Forelimb muscle (tissue), 1 donor: ENCODE measurements at regions not wholly inside any gene's neighbourhood (a gene's known extent, or its start where the extent isn't known, plus 50 kb on each side); places are given as distances from the start of the nearest gene placed in this dataset.

Source experiments
- DNase-seq: peaks from one replicate; pipeline ENCODE4 v3.0.0-alpha.2; 2013; ENCODE audit warnings: low read depth

DNA sequence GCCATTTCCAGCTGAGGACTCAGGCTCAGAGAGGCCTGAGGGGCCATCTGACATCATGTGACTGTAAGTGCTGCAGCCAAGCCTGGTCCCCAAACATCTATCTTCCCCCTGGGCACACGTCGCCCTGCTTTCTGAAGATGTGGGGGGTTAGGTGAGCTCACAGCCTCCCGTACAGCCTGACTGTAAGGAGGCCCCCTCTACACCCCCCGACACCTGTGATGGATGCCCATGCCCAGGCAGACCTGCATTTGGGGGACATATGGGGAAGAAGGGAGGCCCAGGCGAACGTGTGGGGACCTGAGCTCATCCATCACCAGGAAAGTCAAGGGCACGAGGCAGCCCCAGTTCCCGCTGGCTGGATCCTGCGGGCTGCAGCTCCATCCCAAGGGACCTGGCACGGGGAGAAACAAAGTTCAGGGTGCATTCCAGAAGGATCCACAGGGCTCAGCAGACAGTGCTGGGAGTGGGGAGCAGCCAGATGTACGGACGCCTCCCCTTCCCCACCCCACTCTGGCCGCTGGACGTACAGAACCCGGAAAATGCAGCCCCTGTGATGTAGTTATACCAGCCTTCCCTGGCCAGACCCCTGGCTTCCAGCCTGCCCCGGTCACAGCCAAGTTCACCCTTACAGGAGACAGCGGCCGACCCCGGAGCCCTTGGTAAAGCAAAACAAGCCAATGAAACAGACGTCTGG lies 1431.4 kb downstream of the BRD1 start:
- DNase-seq = no peak

GRCh38 chr22:48395201-48395600 lies 1432.5 kb downstream of the BRD1 start:
- DNase-seq = no peak

DNA sequence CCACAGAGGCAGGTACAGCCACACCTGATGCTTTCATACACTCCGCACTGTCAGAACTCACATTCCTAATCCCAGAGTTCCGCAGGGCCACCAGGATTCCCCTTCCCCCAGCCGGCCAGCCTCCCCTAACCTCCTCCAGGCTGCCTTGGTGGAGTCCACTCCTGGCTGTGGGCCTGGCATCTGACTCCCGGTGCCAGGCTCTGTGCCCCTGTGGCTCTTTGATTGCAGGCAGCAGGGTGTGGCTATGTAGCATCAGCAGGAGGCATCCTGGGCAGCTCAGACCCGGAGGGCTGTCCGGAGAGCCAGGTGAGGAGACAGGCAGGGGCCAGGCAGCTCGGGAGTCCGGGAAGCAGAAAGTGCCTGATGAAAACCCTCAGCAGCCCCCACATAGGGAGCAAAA lies 1432.9 kb downstream of the BRD1 start:
- no peak for DNase-seq

DNA sequence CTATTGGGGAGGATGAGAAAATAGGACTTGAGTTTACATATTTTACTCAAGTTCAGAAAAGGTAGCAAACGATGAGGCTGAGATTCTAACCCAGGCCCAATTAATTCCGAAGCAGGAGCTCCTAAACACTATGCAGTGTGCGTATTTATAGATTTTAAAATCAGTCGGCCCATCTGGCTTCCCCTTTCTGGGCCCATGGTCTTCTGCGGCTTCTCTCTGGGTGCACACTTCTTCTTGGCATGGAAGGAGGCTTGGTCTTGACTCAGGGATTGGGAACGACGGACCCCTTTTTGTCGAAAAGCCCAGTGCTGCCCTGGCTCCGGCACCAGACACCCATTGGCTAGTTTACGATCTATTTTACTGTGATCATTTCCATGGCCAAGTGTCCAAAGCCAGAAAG lies 1433.8 kb downstream of the BRD1 start:
- no peak for DNase-seq

DNA sequence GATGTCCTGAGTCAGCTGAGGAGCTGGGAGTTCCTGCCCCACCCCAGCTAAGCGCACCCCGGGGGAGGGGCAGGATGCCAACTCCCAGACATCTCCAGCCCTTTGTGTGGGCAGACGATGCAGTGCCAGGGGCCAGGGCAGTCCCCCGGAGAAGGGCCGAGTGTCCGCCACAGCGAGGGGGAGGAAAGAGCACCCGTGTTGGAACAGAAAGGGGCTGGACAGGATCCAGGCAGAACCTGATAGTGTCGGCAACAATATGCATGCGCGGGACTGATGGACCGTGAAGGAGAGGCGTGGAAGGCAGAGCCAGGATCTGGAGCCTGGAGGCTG lies 1434.7 kb downstream of the BRD1 start:
- DNase-seq = no peak

GRCh38 chr22:48391820-48392219 lies 1435.9 kb downstream of the BRD1 start:
- no peak for DNase-seq

DNA sequence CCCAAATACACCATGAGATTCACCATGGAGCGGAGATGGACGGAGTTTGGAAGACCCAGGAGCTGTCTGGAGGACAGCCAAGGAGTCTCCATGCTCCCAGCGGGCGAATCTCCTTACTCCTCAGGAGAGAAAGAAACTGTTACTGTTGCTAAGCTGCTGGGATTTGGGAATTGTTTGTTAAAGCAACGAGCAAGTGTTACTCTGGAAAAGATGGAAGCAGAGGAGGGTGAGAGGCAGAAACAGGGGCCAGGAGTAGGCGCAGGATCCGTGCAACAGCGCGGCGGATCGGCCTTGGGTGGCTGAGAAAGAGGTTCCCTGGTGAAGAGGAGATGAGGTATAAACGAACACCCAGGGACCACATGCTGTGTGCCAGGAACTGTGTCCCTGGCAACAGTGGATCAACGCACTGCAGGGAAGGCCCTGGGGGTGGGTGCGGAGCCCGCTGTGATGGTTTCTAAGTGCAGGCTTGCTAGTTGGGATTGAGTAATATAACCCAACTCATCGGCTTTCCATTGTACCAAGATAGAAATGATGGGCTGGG lies 1436.4 kb downstream of the BRD1 start:
- no peak for DNase-seq

- DNase-seq = no peak
Measured at GRCh38 chr22:48389916-48390315, 1437.8 kb downstream of the BRD1 start.

DNA sequence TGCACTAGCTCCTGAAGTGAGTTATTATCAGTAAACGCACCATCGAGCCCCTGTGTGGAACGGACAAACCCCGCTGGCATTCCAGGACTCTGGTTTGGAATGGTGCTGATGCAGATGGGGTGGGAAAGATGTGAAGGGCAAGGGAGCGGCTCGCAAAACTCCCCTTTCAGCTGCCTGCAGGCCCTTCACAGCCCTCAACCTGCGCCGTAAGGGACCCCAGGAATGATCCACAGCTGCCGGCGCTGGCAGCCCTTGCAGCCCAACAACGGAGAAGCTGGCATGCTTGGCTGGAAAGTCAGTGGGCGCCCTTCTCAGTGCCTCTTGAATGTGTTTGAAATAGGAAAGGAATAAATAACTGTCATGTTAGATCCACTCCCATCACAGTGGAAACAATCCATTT lies 1445.5 kb downstream of the BRD1 start:
- DNase-seq = no peak

DNA sequence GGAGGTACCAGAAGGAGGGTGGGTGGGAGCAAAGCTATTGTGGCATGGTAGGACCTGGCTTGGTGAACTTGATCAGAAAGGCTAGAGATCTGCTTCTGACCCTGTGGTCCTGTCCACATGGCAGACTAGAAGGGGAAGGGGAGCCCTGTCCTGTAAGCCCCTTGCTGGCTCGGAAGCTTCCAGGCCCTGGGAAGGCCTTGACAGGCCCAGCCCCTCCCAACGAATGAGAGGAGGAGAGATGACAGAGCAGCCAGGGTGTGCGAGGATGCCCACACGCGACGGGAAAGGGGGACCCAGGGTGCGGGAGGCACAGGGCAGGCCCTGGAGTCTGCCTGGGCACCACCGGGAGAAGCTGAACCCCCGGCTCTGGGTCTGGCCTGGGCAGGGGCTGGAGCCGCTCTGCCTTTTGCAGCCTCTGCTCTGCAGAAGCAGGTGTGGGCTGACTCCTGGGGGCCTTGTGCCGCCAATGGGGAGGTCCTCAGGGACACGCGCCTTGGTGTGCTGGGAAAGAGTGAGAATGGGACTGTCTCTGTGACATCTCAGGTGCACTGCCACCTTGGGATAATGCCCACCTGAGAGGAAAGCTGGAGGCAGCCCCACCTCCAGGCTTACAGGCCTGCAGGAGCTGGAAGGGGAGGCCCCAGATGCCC lies 1447.5 kb downstream of the BRD1 start:
- no peak for DNase-seq

GRCh38 chr22:48379371-48379770 lies 1448.3 kb downstream of the BRD1 start:
- DNase-seq = no peak

- DNase-seq = no peak
Measured at GRCh38 chr22:48378673-48379072, 1449.0 kb downstream of the BRD1 start.

- DNase-seq = no peak
Measured at GRCh38 chr22:48376936-48377712, 1450.5 kb downstream of the BRD1 start.

DNA sequence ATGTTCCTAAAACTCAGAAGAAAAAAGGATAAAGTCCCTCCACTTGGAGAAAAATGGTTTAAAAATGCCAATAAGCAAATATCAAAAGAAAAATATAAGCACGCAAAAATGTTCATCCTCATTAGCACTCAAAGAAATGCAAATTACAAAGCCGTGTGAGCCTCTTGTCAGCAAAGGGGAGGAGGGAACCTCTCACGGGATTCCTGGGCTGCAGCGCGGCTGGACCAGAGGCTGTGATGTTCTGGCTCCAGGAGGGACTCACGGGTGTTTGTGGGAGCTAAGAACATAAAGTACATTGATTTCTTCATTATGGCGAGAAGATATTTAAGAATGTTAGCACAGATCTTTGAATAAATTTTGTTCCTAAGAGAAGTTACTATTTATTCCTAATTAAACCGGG lies 1451.2 kb downstream of the BRD1 start:
- no peak for DNase-seq

DNA sequence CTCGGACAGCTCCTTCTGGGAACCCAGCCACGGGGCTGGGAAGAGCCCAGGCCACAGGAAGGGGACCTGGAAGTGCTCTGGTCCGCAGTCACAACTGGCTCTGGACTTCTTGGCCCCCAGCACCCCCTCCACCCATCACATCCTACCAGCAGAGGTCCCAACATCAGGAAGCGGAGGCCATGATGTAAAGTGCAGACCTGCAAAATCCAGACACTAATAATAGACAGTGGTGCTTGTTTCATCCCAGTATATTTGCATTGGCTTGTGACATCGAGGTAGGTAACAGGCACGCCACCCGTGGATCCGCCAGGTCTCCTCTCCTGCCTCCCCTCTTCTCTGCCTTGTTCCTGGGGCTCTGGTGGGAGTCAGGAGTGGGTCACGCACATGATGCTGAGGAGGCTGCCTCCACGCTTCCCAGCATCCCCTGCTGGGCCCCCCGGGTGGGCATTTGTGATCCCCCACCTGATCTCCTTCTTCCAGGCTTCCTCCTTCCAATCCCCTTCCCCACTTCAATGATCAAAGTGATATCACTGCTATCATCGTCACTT lies 1454.0 kb downstream of the BRD1 start:
- no peak for DNase-seq

DNA sequence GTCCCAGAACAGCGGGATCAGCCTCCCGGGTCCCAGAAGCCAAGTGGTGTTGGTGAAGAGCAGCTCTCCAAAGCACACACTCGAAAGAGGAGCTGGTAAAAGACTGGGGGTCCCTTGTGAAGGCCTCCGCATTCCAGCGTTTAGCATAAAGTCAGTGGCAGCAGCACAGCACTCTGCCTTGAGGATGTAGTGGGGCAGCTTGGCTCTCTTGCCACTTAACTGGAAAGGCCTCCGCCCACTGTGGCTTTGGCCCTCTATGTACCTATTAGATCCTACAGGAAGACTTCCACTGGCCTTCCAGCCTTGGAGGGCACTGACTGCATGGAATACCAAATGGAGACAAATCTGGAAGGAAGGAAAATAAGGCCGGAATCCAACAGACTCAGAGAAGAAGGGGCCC lies 1455.3 kb downstream of the BRD1 start:
- DNase-seq = no peak

DNA sequence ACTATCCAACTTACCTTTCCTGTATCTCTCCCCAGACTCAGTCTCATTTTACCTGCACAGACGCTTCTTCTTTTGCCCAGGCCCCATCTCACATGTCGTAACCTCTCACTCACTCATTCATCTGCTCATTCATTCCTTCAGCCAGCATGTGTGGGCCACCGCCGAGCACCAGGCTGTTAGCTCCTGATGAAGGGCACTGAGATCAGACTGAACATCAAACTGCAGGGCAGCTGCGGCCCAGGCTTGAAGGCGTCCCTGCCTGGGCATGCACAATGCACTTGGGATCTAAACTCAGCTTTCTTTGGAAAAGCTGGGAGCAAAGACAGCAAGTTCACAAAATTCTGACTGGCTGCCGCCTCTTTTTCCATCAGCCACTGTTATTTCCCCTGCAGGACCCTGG lies 1456.3 kb downstream of the BRD1 start:
- no peak for DNase-seq

DNA sequence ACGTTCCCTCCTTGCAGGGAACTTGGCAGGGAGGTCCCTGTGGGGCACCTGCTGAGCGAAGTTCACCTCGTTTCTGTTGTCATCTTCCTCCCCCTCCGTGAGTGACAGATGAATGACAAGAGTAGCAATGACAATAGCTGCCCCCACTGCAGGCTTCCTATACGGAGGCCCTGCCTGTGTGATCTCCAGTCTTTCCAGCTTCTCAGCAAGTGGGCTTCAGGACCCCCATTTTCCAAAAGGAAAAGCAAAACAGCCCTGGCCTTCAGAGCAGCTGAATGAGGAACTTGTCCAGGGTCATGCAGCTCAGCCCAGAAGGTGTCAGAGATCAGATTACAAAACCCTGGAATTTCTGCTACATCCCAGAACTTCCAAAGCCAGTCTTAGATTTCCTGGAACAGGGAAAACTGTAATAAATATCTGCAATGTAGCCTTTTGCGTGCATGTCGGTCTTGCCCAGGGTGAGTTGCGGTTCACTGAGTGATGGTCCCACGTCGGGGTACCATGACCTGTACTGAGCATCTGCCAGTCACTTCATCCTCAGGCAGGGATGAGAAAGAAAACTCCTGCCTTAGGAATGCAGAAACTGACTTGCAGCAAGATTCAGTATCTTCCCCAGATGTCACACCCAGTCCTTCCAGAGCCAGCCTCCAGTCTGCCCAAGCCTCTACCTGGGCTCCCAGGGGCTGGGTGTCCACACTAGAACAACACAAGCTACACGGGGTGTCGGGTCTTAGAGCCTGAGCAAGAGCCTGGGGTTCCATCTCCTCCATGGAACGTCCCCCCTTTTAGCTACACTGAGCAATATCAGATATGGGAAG lies 1457.0 kb downstream of the BRD1 start:
- DNase-seq = no peak

DNA sequence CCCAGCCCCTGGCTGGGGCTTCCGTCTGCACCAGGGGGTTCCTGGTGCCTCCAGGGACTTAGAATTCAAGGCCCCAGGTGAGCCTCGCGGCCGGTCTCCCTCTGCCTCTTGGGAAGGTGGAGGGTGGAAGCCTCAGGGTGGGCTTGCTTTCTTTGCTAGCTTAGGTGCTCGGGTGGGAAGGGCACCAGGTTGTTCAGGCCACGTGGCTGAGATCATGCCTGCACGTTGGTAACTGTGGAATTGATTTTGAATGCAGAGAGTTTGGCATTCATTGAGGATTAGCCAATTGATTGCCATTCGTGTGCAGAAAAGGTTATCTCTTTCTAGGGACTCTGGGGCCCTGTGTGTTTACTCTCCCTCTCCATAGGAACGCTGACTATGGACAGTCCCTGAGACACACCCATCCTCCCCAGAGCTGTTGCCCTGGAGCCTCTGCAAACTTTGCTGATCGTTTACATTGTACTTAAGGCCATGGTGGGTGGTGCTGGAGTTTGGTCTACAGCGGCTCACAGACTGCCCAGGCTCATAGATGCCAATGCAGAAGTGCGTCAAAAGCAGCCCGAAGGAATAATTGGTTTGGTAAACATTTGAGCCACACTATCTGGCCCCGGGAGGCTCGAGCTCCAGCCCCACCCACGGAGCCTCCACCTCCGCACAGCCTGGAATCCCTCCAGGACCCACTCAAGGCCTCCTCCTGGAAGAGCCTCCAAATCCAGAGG lies 1457.7 kb downstream of the BRD1 start:
- DNase-seq = no peak

DNA sequence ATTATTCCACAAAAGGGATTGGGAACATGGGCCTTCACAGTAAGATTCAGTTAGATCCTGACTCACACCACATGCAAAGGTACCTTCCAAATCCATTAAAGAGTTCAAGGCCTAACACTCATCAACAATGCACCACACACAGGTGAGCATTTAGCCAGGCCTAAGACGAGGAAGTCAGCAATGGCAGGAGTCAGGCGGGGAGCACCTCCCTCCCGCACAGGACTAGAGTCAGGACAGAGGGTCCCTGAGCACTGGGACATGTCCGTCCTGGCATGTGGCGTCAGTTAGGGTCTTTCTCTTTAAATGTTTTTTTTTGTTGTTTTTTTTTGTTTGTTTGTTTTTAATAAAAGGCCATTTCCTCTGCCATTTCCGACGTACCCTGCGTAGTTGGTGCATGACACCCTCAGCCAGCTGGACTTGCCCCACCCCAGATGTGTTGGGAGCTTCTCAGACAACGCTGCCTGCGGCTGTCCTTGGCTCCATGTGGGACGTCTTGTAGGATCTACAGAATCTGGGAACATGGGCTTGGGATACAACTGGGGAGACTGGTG lies 1458.6 kb downstream of the BRD1 start:
- no peak for DNase-seq

GRCh38 chr22:48367731-48368130 lies 1459.9 kb downstream of the BRD1 start:
- no peak for DNase-seq
